HepG2 (cell line): ENCODE measurements at regions not wholly inside any gene's neighbourhood (a gene's known extent, or its start where the extent isn't known, plus 50 kb on each side); places are given as distances from the start of the nearest gene placed in this dataset.

Source experiments
- AGO1 ChIP-seq: fragments of 200-400 bp; formaldehyde crosslinking; IDR thresholded peaks from 2 replicates; pipeline ENCODE4 v1.6.1; 2017; ENCODE audit warnings: mild to moderate bottlenecking, low read depth, low read length, moderate library complexity; ENCODE audit not compliant: poor library complexity, severe bottlenecking
- KDM4B ChIP-seq: sonication (generic); formaldehyde crosslinking; IDR thresholded peaks from 2 replicates; pipeline ENCODE4 v1.4.0; 2020; ENCODE audit warnings: missing genetic modification reagents
- NFATC3 ChIP-seq: sonication (generic); formaldehyde crosslinking; IDR thresholded peaks from 2 replicates; pipeline ENCODE4 v1.5.1; 2020; ENCODE audit warnings: mild to moderate bottlenecking, missing genetic modification reagents
- PCBP2 ChIP-seq: fragments of 200-400 bp; formaldehyde crosslinking; optimal IDR thresholded peaks from 2 replicates; pipeline ENCODE3; 2018; ENCODE audit warnings: low read length, low read depth; ENCODE audit not compliant: poor library complexity, severe bottlenecking
- POLR2AphosphoS2 ChIP-seq: IDR thresholded peaks from 2 replicates; pipeline ENCODE4 v1.6.1; 2011; ENCODE audit warnings: low read depth, low read length, improper control_type of control experiment
- RFXANK ChIP-seq: IDR thresholded peaks from 2 replicates; pipeline ENCODE4 v1.6.1; 2016
- ZFP37 ChIP-seq: sonication (generic); formaldehyde crosslinking; IDR thresholded peaks from 2 replicates; pipeline ENCODE4 v1.4.0; 2020; ENCODE audit warnings: missing genetic modification reagents, borderline replicate concordance
- ZNF780A ChIP-seq: sonication (generic); formaldehyde crosslinking; IDR thresholded peaks from 2 replicates; pipeline ENCODE4 v1.8.0; 2022; ENCODE audit warnings: mild to moderate bottlenecking, missing genetic modification reagents, moderate library complexity
- ZSCAN25 ChIP-seq: sonication (generic); formaldehyde crosslinking; IDR thresholded peaks from 2 replicates; pipeline ENCODE4 v1.8.0; 2022; ENCODE audit warnings: mild to moderate bottlenecking, missing genetic modification reagents
- TF ChIP-seq, protein P1 (sequence below): sonication (generic); formaldehyde crosslinking; conservative IDR thresholded peaks from 2 replicates; pipeline ENCODE4 v1.4.0; 2020; ENCODE audit warnings: mild to moderate bottlenecking, missing genetic modification reagents, moderate library complexity
- TF ChIP-seq, protein P2 (sequence below): sonication (generic); formaldehyde crosslinking; IDR thresholded peaks from 2 replicates; pipeline ENCODE4 v1.4.0; 2020; ENCODE audit warnings: missing genetic modification reagents
- TF ChIP-seq, protein P3 (sequence below): sonication (generic); formaldehyde crosslinking; IDR thresholded peaks from 2 replicates; pipeline ENCODE4 v1.4.0; 2020; ENCODE audit warnings: missing genetic modification reagents

DNA sequence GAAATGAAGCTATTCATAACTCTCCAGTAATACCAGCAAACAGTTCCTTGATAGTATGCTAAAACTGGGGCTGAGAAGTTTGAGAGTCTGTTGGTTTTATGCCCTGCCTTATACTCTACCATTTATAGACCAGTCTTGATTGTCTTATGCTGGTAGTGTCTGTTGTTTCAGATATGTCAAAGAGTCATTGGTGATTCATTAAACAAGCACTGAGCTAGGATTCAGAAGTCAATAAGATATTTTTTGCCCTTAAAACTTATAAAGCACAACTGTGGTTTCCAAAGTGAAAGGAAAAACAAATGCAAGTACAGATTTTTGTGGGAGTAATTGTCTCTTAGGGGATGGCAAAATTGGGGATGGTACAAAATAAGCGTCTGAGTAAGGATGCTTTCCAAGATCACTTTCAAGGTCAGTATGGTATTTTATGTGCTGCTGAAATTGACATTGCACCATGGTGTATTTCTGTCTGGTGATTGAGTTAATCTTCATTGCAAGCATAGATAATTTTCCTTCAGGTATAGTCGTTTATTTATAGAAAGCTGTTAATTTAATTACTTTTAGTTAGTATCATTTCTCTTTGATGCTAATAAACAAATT, 289.5 kb upstream of the E2F7 start (continued):
- no peak for TF ChIP-seq ZNF780A
- TF ChIP-seq ZSCAN25 (CRISPR knock-in tag) = no peak
- no peak for TF ChIP-seq POLR2AphosphoS2
- no peak for TF ChIP-seq AGO1
- TF ChIP-seq, protein P1, sequence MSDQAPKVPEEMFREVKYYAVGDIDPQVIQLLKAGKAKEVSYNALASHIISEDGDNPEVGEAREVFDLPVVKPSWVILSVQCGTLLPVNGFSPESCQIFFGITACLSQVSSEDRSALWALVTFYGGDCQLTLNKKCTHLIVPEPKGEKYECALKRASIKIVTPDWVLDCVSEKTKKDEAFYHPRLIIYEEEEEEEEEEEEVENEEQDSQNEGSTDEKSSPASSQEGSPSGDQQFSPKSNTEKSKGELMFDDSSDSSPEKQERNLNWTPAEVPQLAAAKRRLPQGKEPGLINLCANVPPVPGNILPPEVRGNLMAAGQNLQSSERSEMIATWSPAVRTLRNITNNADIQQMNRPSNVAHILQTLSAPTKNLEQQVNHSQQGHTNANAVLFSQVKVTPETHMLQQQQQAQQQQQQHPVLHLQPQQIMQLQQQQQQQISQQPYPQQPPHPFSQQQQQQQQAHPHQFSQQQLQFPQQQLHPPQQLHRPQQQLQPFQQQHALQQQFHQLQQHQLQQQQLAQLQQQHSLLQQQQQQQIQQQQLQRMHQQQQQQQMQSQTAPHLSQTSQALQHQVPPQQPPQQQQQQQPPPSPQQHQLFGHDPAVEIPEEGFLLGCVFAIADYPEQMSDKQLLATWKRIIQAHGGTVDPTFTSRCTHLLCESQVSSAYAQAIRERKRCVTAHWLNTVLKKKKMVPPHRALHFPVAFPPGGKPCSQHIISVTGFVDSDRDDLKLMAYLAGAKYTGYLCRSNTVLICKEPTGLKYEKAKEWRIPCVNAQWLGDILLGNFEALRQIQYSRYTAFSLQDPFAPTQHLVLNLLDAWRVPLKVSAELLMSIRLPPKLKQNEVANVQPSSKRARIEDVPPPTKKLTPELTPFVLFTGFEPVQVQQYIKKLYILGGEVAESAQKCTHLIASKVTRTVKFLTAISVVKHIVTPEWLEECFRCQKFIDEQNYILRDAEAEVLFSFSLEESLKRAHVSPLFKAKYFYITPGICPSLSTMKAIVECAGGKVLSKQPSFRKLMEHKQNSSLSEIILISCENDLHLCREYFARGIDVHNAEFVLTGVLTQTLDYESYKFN (CRISPR knock-in tag) = no peak
- TF ChIP-seq PCBP2 = no peak
- TF ChIP-seq KDM4B (CRISPR knock-in tag) = no peak
- TF ChIP-seq RFXANK = no peak
- TF ChIP-seq, protein P2, sequence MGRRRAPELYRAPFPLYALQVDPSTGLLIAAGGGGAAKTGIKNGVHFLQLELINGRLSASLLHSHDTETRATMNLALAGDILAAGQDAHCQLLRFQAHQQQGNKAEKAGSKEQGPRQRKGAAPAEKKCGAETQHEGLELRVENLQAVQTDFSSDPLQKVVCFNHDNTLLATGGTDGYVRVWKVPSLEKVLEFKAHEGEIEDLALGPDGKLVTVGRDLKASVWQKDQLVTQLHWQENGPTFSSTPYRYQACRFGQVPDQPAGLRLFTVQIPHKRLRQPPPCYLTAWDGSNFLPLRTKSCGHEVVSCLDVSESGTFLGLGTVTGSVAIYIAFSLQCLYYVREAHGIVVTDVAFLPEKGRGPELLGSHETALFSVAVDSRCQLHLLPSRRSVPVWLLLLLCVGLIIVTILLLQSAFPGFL (CRISPR knock-in tag) = no peak
- TF ChIP-seq NFATC3 (CRISPR knock-in tag) = no peak
- TF ChIP-seq, protein P3, sequence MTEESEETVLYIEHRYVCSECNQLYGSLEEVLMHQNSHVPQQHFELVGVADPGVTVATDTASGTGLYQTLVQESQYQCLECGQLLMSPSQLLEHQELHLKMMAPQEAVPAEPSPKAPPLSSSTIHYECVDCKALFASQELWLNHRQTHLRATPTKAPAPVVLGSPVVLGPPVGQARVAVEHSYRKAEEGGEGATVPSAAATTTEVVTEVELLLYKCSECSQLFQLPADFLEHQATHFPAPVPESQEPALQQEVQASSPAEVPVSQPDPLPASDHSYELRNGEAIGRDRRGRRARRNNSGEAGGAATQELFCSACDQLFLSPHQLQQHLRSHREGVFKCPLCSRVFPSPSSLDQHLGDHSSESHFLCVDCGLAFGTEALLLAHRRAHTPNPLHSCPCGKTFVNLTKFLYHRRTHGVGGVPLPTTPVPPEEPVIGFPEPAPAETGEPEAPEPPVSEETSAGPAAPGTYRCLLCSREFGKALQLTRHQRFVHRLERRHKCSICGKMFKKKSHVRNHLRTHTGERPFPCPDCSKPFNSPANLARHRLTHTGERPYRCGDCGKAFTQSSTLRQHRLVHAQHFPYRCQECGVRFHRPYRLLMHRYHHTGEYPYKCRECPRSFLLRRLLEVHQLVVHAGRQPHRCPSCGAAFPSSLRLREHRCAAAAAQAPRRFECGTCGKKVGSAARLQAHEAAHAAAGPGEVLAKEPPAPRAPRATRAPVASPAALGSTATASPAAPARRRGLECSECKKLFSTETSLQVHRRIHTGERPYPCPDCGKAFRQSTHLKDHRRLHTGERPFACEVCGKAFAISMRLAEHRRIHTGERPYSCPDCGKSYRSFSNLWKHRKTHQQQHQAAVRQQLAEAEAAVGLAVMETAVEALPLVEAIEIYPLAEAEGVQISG (CRISPR knock-in tag) = no peak
- TF ChIP-seq ZFP37 (CRISPR knock-in tag) = no peak
